Activated T-helper 9 cell treated with anti-CD3 and anti-CD28 coated beads, Interleukin-2, amount 50 U/mL, for 16 hours (primary cell): ENCODE measurements at regions not wholly inside any gene's neighbourhood (a gene's known extent, or its start where the extent isn't known, plus 50 kb on each side); places are given as distances from the start of the nearest gene placed in this dataset.

ENCODE experiments used
- DNase-seq: peaks from one replicate; pipeline ENCODE4 v3.0.0-alpha.2; 2020; ENCODE audit warnings: low read depth

DNA sequence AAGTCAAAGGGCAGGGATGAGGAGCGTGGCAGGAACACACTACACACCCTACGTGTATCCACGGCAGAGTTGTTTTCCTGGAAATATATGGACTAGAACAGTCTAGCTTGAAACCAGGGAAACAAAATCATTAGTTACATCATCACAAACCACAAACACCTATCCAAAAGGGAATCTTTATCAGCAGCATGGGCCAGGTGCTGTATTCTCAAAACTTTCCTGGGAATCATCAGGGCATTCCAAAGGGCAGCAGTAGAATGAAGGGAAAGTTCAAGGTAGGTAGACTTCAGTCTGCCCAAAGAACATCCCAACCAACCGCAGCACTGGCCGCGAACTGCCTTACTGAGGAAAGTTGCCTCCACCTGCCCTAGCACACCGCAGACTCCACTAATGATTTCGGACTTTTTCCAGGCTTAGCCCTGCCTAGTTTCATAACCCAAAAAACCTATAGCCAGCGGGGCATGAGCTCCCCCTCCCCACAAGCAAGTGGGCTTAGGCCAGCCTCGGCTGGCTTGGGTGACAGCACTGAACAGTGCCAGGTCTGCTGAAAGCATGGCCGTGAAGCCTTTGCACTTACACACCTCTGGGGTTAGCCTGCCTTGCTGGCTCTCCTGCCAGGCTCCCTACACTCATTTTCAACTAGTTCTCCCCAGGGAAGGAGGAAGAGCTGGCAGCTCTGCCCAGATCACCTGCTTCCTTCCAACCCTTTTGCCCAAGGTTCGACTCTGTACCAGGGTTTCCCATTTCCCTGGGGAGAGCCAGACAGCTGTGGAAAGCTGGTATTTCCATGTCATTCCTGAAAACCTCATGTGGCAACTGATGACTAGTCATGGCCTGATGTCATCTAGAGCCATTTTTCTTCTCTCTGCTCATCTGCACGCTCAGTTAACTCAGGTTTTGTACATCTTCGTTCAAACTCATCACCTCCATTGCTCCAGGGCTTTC is 77.3 kb upstream of the UBAC2 start:
- no peak for DNase-seq

DNA sequence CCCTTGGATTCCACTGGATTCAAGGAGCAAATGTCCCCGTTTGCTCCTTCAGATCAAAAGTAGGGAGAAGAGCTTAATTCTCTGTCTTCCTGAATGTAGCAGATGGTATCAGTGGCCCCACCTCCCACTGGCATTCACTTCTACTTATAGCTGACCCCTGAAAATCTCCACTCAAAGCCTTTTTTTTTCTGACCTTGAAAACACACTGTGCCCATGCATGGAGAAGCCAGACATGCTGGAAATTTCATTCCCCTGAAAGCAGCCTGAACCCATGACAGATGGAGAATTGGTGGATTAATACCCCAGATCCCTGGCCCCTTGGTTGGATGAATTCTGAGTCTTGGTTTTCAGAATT is 76.6 kb upstream of the UBAC2 start:
- no peak for DNase-seq

DNA sequence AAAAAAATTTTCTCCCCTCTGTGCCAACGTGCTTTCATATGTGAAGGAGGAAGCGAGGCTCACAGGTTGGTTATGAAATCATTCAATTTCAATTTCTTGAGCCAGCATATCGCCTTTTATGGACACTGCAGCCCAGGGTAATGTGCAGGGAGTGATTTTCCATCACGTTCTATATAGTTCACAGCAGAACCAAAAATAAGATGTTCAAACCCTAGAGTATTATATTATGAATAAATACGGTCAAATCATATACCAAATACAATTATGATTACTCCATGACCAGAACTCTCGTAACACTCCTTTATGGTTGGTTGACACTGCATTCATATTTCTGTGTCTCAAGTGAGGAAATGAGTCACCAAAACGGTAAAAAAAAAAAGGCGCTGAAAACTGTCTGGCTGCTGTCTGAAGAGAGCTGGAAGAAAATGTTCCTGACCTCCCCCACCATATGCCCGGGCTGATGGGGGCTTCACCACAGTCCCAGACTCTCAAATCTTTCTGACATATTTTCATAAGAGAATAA is 75.8 kb upstream of the UBAC2 start:
- DNase-seq: no peak

DNA sequence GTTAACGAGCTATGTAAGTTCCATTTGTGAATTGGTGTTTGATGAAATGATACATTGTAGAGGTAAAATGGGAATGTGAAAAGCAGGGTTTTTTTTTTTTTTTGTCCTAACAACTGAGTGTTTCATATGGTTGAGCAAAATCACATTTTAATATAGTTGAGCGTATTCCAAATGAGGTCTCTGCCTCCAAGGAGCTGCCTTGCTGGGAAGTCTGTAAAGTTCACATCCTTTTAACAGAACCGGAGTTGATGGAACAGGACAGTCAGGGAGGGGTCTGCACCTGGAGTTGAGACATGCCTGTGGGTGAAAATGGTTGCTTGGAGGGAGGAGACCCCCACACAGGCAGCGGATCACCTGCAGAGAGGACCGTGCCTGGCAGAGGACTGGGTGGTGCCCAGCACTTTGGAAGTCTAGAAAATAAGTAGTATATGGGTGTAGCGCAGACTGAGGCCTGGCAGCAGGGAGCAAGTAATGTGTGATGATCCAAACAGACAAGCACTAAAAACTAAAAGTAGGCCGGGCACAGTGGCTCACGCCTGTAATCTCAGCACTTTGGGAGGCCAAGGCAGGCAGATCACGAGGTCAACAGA is 75.2 kb upstream of the UBAC2 start:
- no peak for DNase-seq

DNA sequence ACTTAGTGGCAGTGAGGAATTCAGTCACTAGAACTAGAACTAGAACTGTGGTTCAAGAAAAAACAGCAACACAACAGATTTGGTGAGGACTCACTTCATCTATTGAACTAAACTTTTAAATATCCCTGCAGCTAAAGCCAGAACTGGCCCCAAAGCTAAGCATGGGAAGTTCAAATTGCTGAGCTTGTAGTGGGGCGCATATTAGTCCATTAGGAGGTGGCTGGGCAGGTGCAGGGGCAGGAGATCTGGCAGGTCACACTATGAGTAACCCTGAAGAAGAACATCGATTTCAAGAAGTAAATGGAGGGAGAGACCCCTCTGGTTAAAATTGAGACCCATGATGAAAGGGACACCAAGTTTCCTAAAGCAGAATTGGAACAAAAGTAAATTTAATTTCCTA is 73.8 kb upstream of the UBAC2 start:
- DNase-seq: no peak

DNA sequence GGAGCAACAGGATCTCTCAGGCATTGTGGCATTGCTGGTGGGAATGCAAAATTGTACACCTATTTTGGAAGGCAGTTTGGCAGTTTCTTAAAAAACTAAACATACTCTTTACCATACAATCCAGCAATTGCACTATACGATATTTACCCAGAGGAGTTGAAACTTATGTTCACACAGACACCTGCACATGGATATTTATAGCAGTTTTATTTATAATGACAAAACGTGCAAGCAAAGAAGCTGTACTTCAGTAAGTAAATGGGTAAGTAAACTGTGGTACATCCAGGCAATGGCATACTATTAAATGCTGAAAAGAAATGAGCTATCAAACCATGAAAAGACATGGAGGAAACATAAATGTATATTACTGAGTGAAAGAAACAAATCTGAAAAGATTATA is 71.6 kb upstream of the UBAC2 start:
- no peak for DNase-seq

DNA sequence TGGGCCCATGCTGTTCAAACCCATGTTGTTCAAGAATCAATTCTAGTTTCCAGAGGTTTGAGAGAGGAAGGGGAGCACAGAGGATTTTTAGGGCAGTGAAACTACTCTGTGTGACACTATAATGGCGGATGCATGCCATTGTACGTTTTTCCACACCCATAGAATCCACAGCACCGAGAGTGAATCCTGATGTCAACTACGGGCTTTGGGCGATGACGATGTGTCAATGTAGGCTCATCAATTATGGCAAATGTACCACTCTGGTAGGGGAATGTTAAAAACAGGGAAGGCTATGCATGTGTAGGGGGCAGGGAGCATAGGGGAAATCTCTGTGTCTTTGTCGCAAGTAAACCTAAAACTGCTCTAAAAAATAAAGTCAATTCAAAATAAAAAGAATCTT is 70.7 kb upstream of the UBAC2 start:
- DNase-seq: no peak

DNA sequence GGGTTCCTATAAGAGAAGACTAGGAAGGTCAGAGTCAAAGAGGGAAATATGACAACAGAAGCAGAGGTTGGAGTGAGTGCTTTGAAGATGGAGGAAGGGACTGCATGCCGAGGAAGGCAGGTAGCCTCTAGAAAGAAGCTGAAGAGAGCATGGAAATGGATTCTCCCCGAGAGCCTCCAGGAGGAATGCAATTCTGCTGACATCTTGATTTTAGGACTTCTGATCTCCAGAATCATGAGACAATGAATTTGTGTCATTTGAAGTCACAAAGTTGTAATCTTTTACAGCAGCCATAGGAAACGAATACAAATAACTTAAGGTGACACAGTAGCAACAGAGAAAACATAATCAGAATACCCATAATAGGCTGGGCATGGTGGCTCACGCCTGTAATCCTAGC is 69.2 kb upstream of the UBAC2 start:
- no peak for DNase-seq

DNA sequence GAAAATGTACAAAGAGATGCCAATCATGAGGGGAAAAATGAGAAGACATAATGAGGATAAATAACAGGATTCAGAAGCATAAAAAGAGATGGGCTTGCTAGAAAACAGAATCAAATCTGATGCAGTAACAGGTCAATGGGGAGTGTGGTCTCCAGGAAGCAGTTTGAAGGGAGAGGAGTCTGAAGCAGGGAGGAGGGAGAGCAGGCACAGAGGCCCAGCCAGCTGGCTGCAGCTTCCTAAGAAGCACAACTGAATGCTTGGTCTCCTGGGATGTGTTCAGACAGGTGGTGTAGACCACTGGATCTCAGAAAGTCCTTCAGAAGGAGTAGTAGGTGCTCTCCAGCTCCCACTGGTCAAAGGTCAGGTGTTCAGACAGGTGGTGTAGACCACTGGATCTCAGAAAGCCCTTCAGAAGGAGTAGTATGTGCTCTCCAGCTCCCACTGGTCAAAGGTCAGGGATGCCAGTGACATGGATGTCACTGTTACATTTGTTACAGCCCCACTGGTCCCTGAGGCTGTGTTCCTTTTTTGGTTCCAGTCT is 68.3 kb upstream of the UBAC2 start:
- DNase-seq: no peak

DNA sequence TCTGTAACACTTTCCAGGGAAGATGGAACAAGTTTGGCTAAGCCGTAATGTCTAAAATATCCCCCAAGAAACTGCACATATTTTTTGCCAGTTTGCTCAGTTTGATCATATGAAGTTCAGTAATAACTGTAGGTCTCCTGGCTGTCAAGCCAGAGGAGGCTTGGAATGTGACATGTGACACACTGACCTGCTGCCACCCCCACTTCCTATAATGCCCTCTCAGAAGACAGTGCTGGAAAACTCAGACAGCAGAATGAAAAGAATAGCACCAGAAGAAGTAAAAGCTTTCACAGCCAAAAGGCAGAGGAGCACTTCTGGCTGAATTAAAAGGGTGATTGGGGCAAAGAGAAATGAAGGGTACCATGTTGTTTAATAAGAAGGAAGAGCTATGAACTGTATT is 67.4 kb upstream of the UBAC2 start:
- no peak for DNase-seq

DNA sequence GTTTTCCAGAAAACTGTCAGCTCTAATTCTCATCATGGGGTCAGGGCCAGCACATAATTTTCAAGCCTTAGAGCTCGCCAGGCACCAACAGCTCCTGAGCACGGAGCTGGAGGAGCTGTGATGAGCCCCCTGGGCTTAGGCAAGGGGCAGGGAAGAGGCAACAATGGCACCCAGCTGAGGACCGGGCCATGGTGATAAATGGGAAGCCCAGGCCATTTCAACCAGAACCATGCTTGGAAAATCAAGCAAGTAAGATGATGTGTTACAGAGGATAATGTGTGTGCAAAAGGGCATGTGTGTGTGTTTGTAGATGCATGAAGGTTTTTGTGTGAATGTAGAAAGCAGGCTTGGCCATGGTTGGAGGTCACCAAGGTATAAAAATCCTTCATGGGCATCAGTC is 66.8 kb upstream of the UBAC2 start:
- DNase-seq: no peak

DNA sequence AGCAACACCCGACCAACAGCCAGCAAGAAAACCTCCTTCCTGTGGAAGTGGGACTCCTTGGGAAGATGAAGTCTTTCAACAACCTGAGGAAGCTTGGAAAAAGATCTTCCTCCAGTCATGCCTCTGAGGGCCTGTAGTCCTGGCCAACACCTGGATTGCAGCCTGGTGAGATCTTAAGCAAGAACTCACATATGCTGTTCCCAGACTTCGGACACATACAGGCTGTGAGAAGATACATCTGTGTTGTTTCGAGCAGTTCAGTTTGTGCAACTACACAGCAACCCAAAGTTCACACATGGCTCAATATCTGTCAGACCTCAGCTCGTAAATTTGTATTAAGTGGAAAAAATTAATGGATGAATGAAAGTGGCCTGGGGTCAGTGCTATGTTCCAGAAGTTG is 65.1 kb upstream of the UBAC2 start:
- DNase-seq: no peak

DNA sequence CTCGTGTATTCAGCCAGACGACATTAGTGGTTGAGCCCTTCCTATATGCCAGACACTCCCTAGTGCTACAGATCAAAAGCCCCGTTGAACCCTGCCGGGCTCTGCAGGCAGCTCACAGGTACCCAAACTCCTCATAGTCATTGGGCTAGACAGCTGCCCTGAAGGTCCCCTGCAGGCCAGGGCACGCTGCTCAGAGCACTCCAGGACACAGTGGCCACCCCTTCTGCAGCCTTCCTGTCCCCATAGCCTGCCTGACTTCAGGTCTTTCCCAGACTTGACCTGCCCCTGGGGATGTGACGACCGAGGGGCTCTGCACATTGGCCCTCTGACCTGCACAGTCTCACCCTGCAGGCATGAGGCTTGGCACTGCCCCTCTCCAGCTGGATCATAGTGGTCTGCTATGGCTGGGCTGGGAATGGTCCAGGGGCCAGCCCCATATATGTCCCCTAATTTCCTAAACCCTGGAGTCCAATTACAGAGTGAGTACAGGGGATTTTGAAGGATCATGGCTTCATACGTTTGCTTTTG is 64.2 kb upstream of the UBAC2 start:
- no peak for DNase-seq

DNA sequence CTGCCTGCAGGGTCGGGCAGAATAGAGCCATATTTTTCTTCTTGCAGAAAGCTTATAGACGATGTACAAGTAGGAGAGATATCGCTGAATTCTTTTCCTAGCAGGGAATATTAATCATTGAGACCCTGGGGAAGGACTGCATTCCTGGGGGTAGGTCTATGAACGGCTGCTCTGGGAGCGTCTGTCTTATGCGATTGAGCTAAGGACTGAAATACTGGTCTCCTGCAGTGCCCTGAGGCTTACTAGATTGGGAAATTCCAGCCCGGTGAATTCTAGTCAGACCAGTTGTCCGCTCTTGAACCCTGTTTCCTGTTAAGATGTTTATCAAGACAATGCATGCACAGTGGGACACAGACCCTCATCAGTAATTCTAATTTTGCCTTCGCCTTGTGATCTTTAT is 59.8 kb upstream of the UBAC2 start:
- no peak for DNase-seq

DNA sequence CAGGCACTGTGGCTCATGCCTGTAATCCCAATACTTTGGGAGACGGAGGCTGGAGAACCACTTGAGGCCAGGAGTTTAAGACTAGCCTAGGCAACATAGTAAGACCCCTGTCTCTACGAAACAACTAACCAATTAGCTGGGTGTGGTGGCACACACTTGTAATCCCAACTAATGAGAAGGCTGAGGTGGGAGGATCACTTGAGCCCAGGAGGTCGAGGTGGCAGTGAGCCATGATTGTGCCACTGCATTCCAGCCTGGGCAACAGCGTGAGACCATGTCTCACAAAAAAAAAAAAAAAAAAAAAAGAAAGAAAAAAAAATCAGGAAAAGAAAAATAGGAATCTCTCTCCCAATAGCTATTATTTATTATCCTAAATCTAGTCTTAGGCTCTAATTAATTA is 56.8 kb upstream of the UBAC2 start:
- no peak for DNase-seq

DNA sequence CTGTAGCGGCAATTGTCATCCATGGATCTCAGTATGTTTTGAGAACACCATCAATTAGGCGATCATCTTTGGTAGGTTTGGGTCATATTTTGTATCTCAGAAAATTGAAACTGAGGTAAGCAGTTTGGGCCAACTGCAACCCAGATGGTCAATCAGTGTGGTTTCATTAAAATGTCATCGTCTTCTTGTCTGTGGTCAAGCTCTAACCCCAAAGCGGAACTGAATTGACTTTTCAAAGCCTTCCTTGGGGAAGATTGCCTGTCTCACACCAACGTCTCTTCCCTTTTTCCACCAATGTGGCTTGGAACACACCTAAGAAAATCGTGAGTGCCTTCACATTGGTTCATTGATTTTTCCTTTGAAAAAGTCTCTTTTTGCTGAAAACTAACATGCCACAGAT is 56.3 kb upstream of the UBAC2 start:
- no peak for DNase-seq

DNA sequence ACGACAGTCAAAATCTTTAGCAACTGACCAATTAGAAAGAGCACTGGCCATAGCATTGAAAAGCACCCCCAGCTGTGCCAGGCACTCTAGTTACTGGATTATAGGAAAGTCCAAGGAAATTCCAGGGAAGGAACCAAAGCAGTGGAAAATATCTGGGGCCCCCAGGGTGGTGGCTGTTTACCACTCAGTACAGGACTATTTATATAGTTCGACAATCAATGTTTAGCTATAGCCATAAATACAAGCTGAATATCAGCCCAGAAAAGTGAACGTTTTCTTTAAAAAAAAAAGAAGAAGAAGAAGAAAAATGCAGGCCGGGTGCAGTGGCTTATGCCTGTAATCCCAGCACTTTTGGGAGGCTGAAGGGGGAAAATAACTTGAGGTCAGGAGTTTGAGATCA is 55.2 kb upstream of the UBAC2 start:
- DNase-seq: no peak

DNA sequence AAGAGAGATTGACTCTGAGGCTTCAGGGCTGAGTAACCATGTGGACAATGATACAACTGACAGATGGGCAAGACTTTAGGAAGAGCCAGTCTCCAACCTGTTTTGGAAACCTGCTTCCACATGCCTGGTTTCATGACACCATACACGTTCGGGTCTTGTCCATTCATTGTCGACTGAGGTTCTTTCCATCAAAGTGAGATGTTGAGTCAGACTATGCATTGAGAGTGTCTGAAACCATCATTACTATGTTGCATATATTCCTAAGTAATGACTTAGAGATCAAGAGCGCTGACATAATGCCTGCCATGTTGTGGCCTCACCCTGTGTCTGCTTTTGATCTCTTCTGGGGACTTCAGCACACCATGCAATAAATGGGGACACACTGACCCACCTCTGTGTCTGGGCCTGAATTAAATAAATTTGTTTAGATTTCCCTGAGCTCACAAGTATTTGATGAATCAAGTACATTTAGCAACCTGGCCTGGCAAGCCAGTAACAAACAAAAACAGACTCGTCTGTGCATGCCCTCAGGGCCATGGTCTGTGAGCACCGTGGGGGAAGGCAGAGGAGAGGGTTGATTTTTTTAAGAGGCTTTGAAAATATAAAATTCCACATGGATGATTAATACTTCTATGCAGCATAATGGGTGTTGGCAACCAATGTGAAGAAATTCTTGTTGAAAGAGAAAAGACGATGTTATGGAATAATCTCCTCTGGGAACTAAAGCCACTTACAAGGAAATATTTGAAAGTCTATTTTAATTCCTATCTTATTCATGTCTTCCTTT is 49.9 kb upstream of the UBAC2 start:
- no peak for DNase-seq
